Neuron (in vitro differentiated cells): ENCODE measurements at regions not wholly inside any gene's neighbourhood (a gene's known extent, or its start where the extent isn't known, plus 50 kb on each side); places are given as distances from the start of the nearest gene placed in this dataset.

Experiments
- H2AFZ ChIP-seq: one replicate; pipeline ENCODE4 v1.6.1; 2013; ENCODE audit warnings: low read depth, mild to moderate bottlenecking, inconsistent platforms, low read length, moderate library complexity
- H3K27me3 ChIP-seq: one replicate; pipeline ENCODE4 v1.6.1; 2013; ENCODE audit warnings: low read length; ENCODE audit not compliant: insufficient read depth
- H3K36me3 ChIP-seq: one replicate; pipeline ENCODE4 v1.6.1; 2013; ENCODE audit warnings: low read length; ENCODE audit not compliant: insufficient read depth
- H3K4me1 ChIP-seq: one replicate; pipeline ENCODE4 v1.6.1; 2013; ENCODE audit warnings: low read length; ENCODE audit not compliant: insufficient read depth
- H3K4me3 ChIP-seq: 2 replicates; pipeline ENCODE4 v1.5.1; 2013; ENCODE audit warnings: mild to moderate bottlenecking, low read length, moderate library complexity
- H3K9me3 ChIP-seq: one replicate; pipeline ENCODE4 v1.6.1; 2013; ENCODE audit warnings: low read length

GRCh38 chr21:16590186-16590585 lies 860.4 kb downstream of the USP25 start:
- Histone ChIP-seq H3K4me3 (no peak overlapping the region), H3K27me3 (no peaks in the 10 kb centered on the region), H3K9me3 (no peaks in the 10 kb centered on the region), H3K4me1 (peaks cover 43% of the 10 kb centered on the region), H2AFZ (no peak overlapping the region), H3K36me3 (no peaks in the 10 kb centered on the region)

GRCh38 chr21:16590641-16591292 lies 861.0 kb downstream of the USP25 start:
- H3K4me3 ChIP-seq, result no peak overlapping the region

DNA sequence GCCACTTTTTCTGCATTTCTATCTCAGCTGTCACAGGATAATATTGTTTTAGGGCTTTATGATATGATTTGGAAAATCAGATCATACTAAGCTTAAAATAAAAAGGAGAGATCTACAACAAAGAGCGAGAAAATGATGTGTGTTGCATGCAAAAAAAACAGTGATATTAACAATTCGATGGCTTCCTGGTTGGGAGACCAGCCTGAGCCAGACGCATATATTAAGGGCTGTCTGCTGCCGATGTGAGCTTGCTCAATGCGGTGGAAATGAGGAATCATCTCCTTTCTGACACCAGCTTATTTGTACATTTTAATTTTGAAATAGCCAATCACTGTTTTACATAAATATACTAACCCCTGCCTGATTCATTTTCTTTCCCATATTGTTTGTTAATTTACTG lies 862.6 kb downstream of the USP25 start:
- H3K36me3 ChIP-seq, result peaks cover 2% of the 10 kb centered on the region
- peaks cover 30% of the 10 kb centered on the region for H3K4me1 ChIP-seq
- H3K27me3 ChIP-seq, result no peaks in the 10 kb centered on the region
- no peak overlapping the region for H2AFZ ChIP-seq
- peaks cover 2% of the 10 kb centered on the region for H3K9me3 ChIP-seq
- H3K4me3 ChIP-seq, result no peak overlapping the region

More at GRCh38 chr21:16590641-16591292, 861.0 kb downstream of the USP25 start:
- Histone ChIP-seq H3K9me3 (no peaks in the 10 kb centered on the region), H2AFZ (no peak overlapping the region), H3K4me1 (peaks cover 43% of the 10 kb centered on the region), H3K27me3 (no peaks in the 10 kb centered on the region), H3K36me3 (no peaks in the 10 kb centered on the region)

GRCh38 chr21:16594191-16594590 lies 864.4 kb downstream of the USP25 start:
- Histone ChIP-seq H3K36me3 (peaks cover 7% of the 10 kb centered on the region), H3K27me3 (no peaks in the 10 kb centered on the region), H3K4me3 (no peak overlapping the region), H3K4me1 (peaks cover 16% of the 10 kb centered on the region), H3K9me3 (peaks cover 2% of the 10 kb centered on the region), H2AFZ (no peak overlapping the region)

DNA sequence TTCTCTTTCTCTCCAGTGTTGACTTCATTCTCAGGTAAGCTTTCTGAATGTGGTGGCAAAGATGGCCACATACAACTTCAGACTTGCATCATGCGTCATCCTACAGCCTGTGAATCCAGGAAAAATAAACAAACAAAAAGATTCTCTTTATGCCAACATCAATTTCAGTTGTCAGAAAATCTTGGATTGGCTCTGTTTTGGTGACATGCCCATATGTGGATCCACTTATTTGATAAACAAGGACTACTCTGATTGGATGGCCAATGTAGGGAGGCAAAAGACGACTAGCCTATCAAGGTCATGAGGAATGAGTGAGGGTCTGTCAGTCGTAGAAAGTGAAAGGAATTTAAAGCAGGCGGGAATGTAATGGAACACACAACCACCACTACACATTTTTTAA lies 866.6 kb downstream of the USP25 start:
- no peak overlapping the region for H2AFZ ChIP-seq
- H3K9me3 ChIP-seq, result peaks cover 2% of the 10 kb centered on the region
- H3K4me1 ChIP-seq, result peaks cover 12% of the 10 kb centered on the region
- no peak overlapping the region for H3K4me3 ChIP-seq
- no peaks in the 10 kb centered on the region for H3K27me3 ChIP-seq
- peaks cover 7% of the 10 kb centered on the region for H3K36me3 ChIP-seq

DNA sequence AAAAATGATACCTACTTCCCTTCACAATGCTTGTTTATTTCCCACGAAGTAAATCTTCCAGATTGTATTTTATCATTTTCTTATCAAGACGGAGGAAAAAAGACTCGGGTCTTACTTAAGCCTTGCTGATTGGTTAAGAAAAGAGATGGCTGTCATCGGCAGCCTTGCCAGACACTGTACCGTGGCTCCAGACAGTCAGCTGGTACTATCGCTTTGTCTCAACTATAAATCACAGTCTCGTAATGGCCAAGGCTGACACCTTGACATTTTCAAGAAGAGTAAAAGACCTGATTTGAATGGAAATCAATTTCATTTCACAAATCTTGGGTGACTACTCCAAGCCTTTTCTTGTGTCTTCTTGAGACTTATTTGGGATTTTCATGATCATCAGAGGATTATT lies 868.0 kb downstream of the USP25 start:
- H3K4me1 ChIP-seq, result peaks cover 4% of the 10 kb centered on the region
- no peak overlapping the region for H3K4me3 ChIP-seq
- no peaks in the 10 kb centered on the region for H3K27me3 ChIP-seq
- H3K9me3 ChIP-seq, result peaks cover 2% of the 10 kb centered on the region
- H2AFZ ChIP-seq, result no peak overlapping the region
- peaks cover 7% of the 10 kb centered on the region for H3K36me3 ChIP-seq

DNA sequence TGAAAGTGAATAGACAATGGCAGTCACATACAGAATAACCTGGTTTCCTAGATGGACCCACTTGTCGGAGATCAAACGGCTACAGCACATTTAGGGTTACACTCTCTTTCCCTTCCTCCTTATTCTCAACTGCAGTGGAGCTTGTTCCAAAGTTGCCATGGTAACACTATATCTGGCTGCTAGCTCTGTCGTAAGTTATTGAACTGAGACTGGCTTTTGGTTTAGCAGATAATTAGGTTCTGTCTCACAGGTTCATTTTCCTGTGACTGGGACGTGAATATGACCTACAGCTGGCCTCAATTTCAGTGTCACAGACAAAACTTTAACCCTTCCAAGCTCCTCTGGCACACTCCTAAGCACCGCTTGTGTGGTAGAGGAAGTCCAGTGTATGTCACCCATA lies 875.8 kb downstream of the USP25 start:
- Histone ChIP-seq H2AFZ (no peak overlapping the region), H3K36me3 (peaks cover 23% of the 10 kb centered on the region), H3K9me3 (no peaks in the 10 kb centered on the region), H3K4me3 (no peak overlapping the region), H3K27me3 (no peaks in the 10 kb centered on the region), H3K4me1 (peaks cover 30% of the 10 kb centered on the region)

GRCh38 chr21:16606271-16606670 lies 876.5 kb downstream of the USP25 start:
- Histone ChIP-seq H3K4me1 (peaks cover 30% of the 10 kb centered on the region), H3K9me3 (no peaks in the 10 kb centered on the region), H3K4me3 (no peak overlapping the region), H2AFZ (no peak overlapping the region), H3K27me3 (no peaks in the 10 kb centered on the region), H3K36me3 (peaks cover 23% of the 10 kb centered on the region)

GRCh38 chr21:16608209-16608830 lies 878.5 kb downstream of the USP25 start:
- Histone ChIP-seq H3K4me1 (peaks cover 30% of the 10 kb centered on the region), H3K36me3 (peaks cover 25% of the 10 kb centered on the region), H3K9me3 (no peaks in the 10 kb centered on the region), H3K27me3 (no peaks in the 10 kb centered on the region), H3K4me3 (no peak overlapping the region), H2AFZ (no peak overlapping the region)

- H2AFZ ChIP-seq, result no peak overlapping the region
- H3K4me1 ChIP-seq, result no peaks in the 10 kb centered on the region
- no peak overlapping the region for H3K4me3 ChIP-seq
- peaks cover 4% of the 10 kb centered on the region for H3K9me3 ChIP-seq
- H3K27me3 ChIP-seq, result no peaks in the 10 kb centered on the region
- peaks cover 11% of the 10 kb centered on the region for H3K36me3 ChIP-seq
Observed at GRCh38 chr21:16619281-16619680, 889.5 kb downstream of the USP25 start.

- Histone ChIP-seq H3K9me3 (peaks cover 4% of the 10 kb centered on the region), H3K4me1 (no peaks in the 10 kb centered on the region), H3K36me3 (peaks cover 11% of the 10 kb centered on the region), H3K4me3 (no peak overlapping the region), H3K27me3 (no peaks in the 10 kb centered on the region), H2AFZ (no peak overlapping the region)
Observed at GRCh38 chr21:16620786-16621320, 891.1 kb downstream of the USP25 start.

DNA sequence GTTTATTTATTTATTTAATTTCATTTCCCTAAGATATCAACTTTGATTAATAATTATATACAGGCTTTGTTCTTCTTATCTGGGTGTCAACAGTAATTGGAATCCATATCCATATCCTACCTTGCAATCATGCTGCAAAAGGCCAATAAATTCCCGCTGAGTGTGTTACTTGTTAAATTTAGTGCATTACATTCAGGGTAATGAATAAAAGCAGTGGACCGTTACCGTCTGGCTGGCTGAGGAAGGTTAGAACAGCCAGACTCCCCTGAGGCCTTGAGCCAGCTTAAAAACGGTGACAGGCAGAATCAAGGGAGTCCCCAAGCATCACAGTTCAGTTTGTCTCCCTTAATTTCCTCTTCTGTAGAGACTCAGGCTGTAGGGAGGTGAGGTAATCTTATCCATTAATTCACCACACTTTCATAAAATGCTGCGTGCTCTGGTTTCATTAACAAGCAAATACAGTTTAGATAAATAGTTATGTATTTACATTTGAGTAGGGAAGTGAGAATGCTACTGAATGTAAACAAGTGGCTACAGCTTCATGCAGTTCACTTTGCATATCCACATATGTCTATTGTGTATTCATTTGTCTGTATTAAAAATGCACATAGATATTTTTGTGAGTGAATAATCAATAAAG lies 888.2 kb upstream of the CXADR start:
- Histone ChIP-seq H3K27me3 (no peaks in the 10 kb centered on the region), H3K4me3 (no peak overlapping the region), H2AFZ (no peak overlapping the region), H3K9me3 (no peaks in the 10 kb centered on the region), H3K36me3 (peaks cover 4% of the 10 kb centered on the region), H3K4me1 (no peaks in the 10 kb centered on the region)

- H3K4me3 ChIP-seq, result no peak overlapping the region
- H3K9me3 ChIP-seq, result no peaks in the 10 kb centered on the region
- H3K36me3 ChIP-seq, result peaks cover 9% of the 10 kb centered on the region
- H3K27me3 ChIP-seq, result no peaks in the 10 kb centered on the region
- no peaks in the 10 kb centered on the region for H3K4me1 ChIP-seq
- H2AFZ ChIP-seq, result no peak overlapping the region
Observed at GRCh38 chr21:16625491-16625890, 887.4 kb upstream of the CXADR start.
